GM12864 (cell line): ENCODE measurements at regions not wholly inside any gene's neighbourhood (a gene's known extent, or its start where the extent isn't known, plus 50 kb on each side); places are given as distances from the start of the nearest gene placed in this dataset.

Experiments used
- DNase-seq: peaks from one replicate; pipeline ENCODE4 v3.0.0-alpha.2; 2011; ENCODE audit warnings: low read depth
- H3K4me3 ChIP-seq: 2 replicates; pipeline ENCODE4 v1.5.1; 2011; ENCODE audit warnings: mild to moderate bottlenecking, low read depth, low read length, control low read depth
- CTCF ChIP-seq: IDR thresholded peaks from 2 replicates; pipeline ENCODE4 v1.5.1; 2011; ENCODE audit warnings: low read depth, mild to moderate bottlenecking, moderate library complexity, low read length, control low read depth, inconsistent platforms; ENCODE audit errors: missing control alignments

DNA sequence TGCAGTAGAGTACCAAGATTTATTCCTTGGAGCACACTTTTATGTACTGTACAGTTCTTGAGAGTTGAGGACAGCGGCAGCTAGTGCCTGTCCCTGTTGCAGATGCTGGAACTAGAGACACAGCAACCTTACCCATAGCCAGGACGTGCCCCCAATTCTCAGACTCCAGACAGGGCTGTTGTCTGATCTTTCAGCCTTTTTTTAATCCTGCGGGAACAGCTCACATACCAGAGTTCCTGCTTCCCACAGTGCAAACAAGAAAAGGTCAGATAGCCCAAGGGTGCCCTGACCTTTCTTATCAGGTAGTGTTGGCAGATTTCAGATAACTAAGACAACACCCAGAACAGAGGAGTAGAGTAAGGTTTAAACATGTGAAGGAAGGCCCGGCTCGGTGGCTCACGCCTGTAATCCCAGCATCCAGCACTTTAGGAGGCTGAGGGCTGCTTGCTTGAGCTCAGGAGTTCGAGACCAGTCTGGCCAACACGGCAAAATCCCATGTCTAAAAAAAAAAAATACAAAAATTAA, 78.5 kb downstream of the DOP1B start:
- H3K4me3 ChIP-seq, result no peak overlapping the region
- DNase-seq, result no peak
- no peak for TF ChIP-seq CTCF

DNA sequence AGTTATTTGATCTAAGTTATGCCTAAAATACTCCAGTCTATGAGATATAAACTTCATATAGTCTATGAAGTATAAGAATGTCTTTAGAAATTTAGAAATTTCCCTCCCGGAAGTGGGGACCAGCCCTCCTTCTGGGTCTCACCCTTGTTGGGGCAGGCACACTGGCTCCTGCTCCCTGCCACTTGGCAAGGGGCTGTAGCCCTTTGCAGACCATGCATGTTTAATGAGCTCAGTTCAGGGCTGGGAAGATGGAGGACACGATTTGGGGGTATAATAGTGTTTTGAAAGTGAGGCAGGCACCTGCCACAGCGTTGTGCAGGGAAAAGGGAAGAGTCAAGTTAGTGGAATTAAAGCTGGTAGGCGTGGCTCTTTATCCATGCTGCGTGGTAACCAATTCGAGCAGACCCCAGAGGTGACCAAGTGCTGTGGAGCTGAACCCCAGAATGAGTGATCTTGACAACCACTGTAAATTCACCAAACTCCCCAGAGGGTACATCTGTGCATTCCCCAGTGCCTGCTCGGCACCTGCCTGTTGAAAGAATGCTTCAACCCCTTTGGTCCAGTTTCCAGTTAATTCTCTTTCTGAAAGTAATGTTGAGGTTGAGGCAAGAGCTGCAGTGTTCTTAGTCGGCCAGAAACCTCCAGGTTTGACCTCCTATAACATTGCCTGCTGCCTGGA, 79.6 kb downstream of the DOP1B start:
- H3K4me3 ChIP-seq, result no peak overlapping the region
- no peak for DNase-seq
- TF ChIP-seq CTCF, result no peak

- no peak overlapping the region for H3K4me3 ChIP-seq
- no peak for TF ChIP-seq CTCF
These were observed 80.8 kb downstream of the DOP1B start for GRCh38 chr21:36237441-36237840.

GRCh38 chr21:36239585-36239984, 80.4 kb upstream of the MORC3 start:
- no peak for DNase-seq
- no peak overlapping the region for H3K4me3 ChIP-seq
- TF ChIP-seq CTCF, result no peak

More at GRCh38 chr21:36237441-36237840, 80.8 kb downstream of the DOP1B start:
- no peak for DNase-seq

DNA sequence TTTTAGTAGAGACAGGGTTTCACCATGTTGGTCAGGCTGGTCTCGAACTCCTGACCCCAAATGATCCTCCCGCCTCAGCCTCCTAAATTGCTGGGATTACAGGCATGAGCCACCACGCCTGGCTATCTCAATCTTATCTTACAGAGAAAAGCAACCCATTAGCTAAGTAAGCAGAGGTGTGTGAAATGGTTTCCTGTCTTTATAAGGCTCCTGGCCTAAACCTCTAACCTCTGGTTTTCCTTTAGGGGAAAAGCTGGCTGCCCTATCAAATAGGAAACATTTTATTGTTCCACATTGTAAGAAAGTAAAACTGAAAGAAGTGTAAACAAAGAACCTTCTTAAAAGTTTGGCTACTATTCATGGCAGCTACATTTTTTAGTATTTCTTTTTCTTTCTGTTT, 78.3 kb upstream of the MORC3 start:
- DNase-seq, result no peak
- TF ChIP-seq CTCF, result no peak
- no peak overlapping the region for H3K4me3 ChIP-seq

GRCh38 chr21:36245115-36245514, 74.9 kb upstream of the MORC3 start:
- no peak overlapping the region for H3K4me3 ChIP-seq
- TF ChIP-seq CTCF, result no peak
- no peak for DNase-seq

DNA sequence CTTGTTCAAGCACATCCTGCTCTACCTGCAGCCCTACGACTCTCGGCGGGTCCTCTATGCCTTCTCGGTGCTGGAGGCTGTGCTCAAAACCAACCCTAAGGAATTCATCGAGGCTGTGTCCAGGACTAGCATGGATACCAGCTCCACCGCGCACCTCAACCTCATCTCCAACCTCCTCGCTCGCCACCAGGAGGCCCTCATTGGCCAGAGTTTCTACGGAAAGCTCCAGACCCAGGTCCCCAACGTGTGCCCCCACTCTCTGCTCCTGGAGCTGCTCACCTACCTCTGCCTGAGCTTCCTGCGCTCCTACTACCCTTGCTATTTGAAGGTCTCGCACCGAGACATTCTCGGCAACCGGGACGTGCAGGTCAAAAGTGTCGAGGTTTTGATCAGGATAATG, 74.3 kb upstream of the MORC3 start:
- no peak for TF ChIP-seq CTCF
- no peak overlapping the region for H3K4me3 ChIP-seq
- DNase-seq, result no peak
